KMS-11 (cell line): ENCODE measurements at regions not wholly inside any gene's neighbourhood (a gene's known extent, or its start where the extent isn't known, plus 50 kb on each side); places are given as distances from the start of the nearest gene placed in this dataset.

Experiments used
- H2AFZ ChIP-seq: fragments of 200-600 bp; sonication (generic); 2 replicates; pipeline ENCODE4 v1.6.1; 2016; ENCODE audit warnings: antibody characterized with exemption, mixed run types, low read depth
- H3K27ac ChIP-seq: fragments of 200-600 bp; sonication (generic); 2 replicates; pipeline ENCODE4 v1.6.1; 2016; ENCODE audit warnings: mild to moderate bottlenecking, mixed run types
- H3K27me3 ChIP-seq: fragments of 200-600 bp; sonication (generic); 2 replicates; pipeline ENCODE4 v1.6.1; 2017; ENCODE audit warnings: mild to moderate bottlenecking, low read depth, mixed run types, moderate library complexity; ENCODE audit not compliant: insufficient read depth
- H3K36me3 ChIP-seq: fragments of 200-600 bp; sonication (generic); 2 replicates; pipeline ENCODE4 v1.6.1; 2017; ENCODE audit warnings: mild to moderate bottlenecking, mixed run types; ENCODE audit not compliant: insufficient read depth
- H3K4me1 ChIP-seq: fragments of 200-600 bp; sonication (generic); 2 replicates; pipeline ENCODE4 v1.6.1; 2016; ENCODE audit warnings: mild to moderate bottlenecking, low read depth, mixed run types; ENCODE audit not compliant: poor library complexity, severe bottlenecking
- H3K4me2 ChIP-seq: fragments of 200-600 bp; sonication (generic); 2 replicates; pipeline ENCODE4 v1.7.0; 2016; ENCODE audit warnings: mild to moderate bottlenecking, mixed run types
- H3K4me3 ChIP-seq: fragments of 200-600 bp; sonication (generic); IDR thresholded peaks from 2 replicates; pipeline ENCODE4 v1.6.1; 2017; ENCODE audit warnings: low read depth, low read length, mixed read lengths; ENCODE audit not compliant: insufficient read depth
- H3K79me2 ChIP-seq: fragments of 200-600 bp; sonication (generic); 2 replicates; pipeline ENCODE4 v1.6.1; 2016; ENCODE audit warnings: low read depth, mixed run types; ENCODE audit not compliant: insufficient read depth
- H3K9ac ChIP-seq: fragments of 200-600 bp; sonication (generic); 2 replicates; pipeline ENCODE4 v1.6.1; 2016; ENCODE audit warnings: mild to moderate bottlenecking, mixed run types
- H4K20me1 ChIP-seq: fragments of 200-600 bp; sonication (generic); 2 replicates; pipeline ENCODE4 v1.6.1; 2016; ENCODE audit warnings: mild to moderate bottlenecking, mixed run types; ENCODE audit not compliant: insufficient read depth
- TF ChIP-seq, protein P1 (sequence below): fragments of 200-600 bp; sonication (generic); conservative IDR thresholded peaks from 2 replicates; pipeline ENCODE4 v1.6.1; 2017; ENCODE audit warnings: low read depth, mild to moderate bottlenecking, antibody characterized with exemption, low read length, moderate library complexity, mixed read lengths

DNA sequence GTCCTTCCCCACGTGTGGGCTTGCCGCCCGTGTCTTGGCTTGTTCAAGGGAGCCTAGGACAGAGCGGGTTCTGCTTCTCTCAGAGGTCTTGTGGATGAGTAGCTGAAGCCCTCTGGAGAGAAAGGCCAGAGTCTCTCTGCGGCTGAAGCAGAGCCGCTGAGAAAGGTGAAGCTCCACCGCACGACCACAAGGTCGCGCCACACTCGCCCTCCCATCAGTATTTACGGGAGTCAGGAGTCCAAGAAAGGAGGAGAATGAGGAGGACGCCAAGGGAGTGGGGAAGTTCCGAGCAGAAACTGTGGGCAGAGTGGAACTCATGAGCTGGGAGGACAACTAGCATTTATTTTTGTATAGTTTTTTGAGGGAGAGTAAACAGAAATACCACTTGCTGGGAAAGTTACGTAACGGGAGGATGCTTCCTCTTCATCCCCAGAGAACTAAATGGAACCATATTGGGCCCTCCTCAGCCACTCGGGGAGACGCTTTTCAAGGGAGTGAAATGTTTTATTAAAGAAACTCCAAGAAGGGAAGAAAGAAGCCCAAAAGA lies 51.6 kb upstream of the HAO2 start:
- Histone ChIP-seq H3K4me1 (no peaks in the 10 kb centered on the region), H3K27me3 (no peaks in the 10 kb centered on the region), H3K9ac (no peak overlapping the region), H3K27ac (no peak overlapping the region), H3K36me3 (no peaks in the 10 kb centered on the region), H4K20me1 (no peaks in the 10 kb centered on the region), H3K79me2 (no peaks in the 10 kb centered on the region), H2AFZ (no peak overlapping the region), H3K4me3 (no peak overlapping the region), H3K4me2 (no peak overlapping the region)
- TF ChIP-seq, protein P1, sequence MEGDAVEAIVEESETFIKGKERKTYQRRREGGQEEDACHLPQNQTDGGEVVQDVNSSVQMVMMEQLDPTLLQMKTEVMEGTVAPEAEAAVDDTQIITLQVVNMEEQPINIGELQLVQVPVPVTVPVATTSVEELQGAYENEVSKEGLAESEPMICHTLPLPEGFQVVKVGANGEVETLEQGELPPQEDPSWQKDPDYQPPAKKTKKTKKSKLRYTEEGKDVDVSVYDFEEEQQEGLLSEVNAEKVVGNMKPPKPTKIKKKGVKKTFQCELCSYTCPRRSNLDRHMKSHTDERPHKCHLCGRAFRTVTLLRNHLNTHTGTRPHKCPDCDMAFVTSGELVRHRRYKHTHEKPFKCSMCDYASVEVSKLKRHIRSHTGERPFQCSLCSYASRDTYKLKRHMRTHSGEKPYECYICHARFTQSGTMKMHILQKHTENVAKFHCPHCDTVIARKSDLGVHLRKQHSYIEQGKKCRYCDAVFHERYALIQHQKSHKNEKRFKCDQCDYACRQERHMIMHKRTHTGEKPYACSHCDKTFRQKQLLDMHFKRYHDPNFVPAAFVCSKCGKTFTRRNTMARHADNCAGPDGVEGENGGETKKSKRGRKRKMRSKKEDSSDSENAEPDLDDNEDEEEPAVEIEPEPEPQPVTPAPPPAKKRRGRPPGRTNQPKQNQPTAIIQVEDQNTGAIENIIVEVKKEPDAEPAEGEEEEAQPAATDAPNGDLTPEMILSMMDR = no peak

DNA sequence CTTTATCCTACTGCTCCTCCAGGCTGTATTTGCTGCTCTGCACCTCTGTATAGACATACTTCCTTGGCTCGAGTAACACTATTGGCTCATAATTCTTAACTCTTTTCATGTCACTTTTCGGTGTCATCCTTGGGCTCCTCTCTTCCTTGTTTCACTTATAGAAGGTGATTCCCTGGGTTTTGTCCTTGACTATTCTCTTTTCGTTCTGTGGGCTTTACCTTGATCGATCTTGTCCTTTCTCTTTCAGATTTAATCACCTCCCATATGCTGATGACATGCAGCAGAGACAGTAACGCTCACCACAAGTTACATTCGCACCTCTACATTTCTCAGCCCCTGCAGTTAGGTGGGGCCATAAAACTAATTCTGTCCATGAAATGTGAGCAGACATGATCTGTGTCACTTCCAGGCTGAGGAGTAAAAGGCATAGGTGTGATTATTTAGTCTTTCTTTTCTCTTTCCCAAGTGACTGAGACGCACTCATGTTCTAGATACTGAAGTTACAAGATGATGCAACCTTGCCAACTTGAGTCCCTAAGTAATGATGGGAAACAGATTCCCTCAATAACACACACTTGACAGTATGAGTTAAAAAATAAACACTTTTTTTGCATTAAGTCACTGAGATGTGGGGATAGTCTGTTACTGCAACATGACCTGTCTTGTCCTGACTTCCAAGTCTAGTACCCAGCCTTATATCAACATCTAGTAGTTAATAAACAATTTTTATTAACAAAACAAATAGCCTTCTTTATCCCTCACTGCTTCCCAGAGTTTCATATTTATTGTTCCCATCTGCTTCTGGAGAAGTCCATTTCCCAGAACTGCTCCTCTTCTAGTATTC lies 49.9 kb upstream of the HAO2 start:
- Histone ChIP-seq H3K79me2 (no peaks in the 10 kb centered on the region), H3K4me1 (no peaks in the 10 kb centered on the region), H3K36me3 (no peaks in the 10 kb centered on the region), H4K20me1 (no peaks in the 10 kb centered on the region), H3K4me3 (no peak overlapping the region), H3K27me3 (no peaks in the 10 kb centered on the region), H3K27ac (no peak overlapping the region), H2AFZ (no peak overlapping the region), H3K9ac (no peak overlapping the region), H3K4me2 (no peak overlapping the region)
- TF ChIP-seq, protein P1 = no peak
